ENCODE measurements at regions not wholly inside any gene's neighbourhood (a gene's known extent, or its start where the extent isn't known, plus 50 kb on each side); places are given as distances from the start of the nearest gene placed in this dataset.

GRCh38 chr3:1632128-1632527, 466.5 kb upstream of the CNTN4 start:
- DNase-seq: peak in 1 of 2 donors; percentile 32
- peak; percentile 100 for ATAC-seq

DNA sequence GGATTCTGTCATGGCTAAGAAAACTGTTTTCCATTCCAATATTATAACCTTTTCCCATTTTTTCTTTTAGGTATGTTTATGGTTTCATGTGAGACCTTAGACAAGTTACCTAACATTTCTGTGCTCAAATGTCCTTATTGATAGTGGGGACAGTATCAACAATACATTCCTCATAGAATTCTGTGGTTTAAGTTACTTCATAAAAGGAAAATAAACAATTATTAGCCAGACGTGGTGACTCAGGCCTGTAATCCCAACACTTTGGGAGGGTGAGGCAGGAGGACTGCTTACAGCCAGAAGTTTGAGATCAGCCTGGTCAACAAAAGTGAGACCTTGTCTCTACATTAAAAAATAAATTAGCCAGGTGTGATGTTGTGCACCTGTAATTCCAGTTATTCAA, 436.8 kb upstream of the CNTN4 start:
- intact Hi-C loops (cut with DNase I, micrococcal nuclease): no loop called here
- no peak for ATAC-seq

More at GRCh38 chr3:1632128-1632527, 466.5 kb upstream of the CNTN4 start:
- intact Hi-C loops (cut with DNase I, micrococcal nuclease): no loop called here

GRCh38 chr3:1664266-1664665, 434.4 kb upstream of the CNTN4 start:
- DNase-seq (no peak), ATAC-seq (no peak)
- intact Hi-C loops (cut with DNase I, micrococcal nuclease): no loop called here

More for the DNA sequence above, 436.8 kb upstream of the CNTN4 start:
- no peak for DNase-seq

GRCh38 chr3:1666865-1667264, 431.8 kb upstream of the CNTN4 start:
- no peak for DNase-seq
- no peak for ATAC-seq
- intact Hi-C loops (cut with DNase I, micrococcal nuclease): no loop called here

GRCh38 chr3:1677576-1678156, 421.0 kb upstream of the CNTN4 start:
- no peak for DNase-seq
- intact Hi-C loops (cut with DNase I, micrococcal nuclease): no loop called here
- ATAC-seq: no peak

DNA sequence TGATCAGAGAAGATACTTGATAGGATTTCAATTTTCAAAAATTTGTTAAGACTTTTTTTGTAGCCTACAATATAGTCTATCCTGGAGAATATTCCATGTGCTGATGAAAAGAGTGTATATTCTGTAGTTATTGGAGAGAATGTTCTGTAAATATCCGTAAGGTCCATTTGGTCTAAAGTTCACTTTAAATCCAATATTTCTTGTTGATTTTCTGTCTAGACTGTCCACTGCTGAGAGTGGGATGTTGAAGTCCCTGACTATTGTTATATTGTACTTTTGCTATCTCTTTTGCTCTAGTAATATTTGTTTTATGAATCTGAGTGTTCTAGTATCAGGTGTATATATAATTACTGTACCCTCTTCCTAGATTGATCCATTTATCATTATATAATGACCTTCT, 406.2 kb upstream of the CNTN4 start:
- ATAC-seq (no peak), DNase-seq (no peak)
- intact Hi-C loops (cut with DNase I, micrococcal nuclease): no loop called here

DNA sequence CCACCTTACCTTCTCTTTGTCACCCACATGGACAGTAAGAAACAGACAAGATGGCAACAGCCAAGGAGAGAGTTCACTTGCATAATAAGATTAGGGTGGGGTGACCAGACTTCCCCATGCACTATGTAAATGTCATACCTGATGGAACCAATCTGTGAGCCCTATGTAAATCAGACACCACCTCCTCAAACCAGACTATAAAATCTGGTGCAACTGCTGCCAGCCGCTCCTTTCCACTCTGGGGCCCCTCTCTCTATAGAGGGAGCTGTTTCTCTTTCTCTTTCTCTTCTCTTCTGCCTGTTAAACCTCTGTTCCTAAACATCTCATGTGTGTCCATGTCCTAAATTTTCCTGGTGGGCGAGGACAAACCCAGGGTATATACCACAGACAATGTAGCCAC, 405.5 kb upstream of the CNTN4 start:
- intact Hi-C loops (cut with DNase I, micrococcal nuclease): no loop called here
- DNase-seq: no peak
- ATAC-seq: no peak

DNA sequence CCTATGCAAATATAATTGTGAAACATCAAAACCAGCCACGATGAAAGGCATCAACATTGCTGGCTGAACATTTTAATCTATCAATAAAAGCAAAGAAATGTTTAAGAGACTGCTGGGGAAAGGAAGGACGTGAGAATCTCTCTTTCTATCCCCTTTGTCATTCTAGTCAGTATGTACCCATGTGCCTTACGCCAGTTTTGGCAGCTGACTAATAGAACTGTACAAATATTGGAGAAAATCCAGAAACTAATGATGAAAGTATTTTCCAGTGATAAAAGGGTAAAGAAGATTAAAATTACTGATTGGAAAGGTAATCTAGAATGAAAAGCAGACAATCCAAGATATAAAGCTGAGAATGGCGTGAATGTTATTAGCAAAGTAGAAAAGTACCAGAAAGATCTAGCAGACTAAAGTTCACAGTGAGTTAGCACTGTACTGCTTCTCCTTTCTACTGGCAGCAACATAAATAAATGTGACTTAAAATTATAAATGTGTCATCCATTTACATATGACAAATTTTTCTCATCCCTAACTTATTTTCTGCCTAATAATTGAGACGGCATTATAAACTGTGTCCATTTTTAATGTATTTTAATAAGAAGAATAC, 401.9 kb upstream of the CNTN4 start:
- DNase-seq: no peak
- intact Hi-C loops (cut with DNase I, micrococcal nuclease): no loop called here
- ATAC-seq: no peak

DNA sequence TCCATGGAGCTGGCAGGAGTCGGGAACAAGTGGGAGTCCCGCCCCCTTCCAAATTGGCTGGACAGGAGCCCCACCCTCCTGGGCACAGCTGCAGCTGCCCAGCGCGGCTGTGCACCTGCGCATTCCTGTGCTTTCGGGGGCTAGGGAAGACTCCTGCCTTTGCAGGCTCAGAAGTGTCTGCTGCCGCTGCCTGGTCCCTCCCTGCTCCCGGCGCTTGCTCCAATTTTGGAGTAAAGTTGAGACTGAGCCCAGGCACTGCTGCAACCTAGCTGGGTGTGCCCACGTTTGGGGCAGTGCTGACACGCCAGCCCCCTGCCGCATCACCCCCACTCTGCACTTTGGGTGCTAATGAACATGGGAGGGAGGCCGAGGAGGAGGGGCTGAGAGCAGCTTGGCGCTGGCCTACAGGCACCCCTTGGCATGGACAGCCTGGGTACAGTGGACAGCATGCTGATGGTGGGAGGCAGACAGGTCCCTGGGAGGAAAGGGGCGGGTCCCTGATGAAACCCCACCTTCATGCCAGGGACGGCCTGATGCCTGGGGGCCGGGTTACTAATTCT, 399.2 kb upstream of the CNTN4 start:
- intact Hi-C loops (cut with DNase I, micrococcal nuclease): no loop called here
- DNase-seq (no peak), ATAC-seq (no peak)

DNA sequence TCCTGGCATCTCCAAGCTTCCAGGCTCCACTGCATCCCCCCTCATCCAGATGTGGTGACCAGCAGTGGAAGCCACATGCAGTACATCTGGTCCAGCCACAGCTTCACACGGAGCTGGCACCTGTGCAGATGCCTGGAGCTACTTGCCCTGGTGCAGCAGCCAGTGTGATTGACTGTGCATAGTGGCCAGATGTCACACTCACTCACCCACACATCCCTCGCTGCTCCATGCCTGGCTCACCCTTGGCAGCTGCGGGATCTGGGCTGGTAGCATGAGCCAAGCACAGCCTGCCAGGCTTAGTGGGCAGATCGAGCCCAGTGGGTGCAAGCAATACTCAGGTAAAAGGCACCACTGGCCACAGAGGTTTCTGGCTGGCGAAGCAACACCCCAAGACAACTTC, 398.0 kb upstream of the CNTN4 start:
- ATAC-seq: no peak
- no peak for DNase-seq
- intact Hi-C loops (cut with DNase I, micrococcal nuclease): no loop called here

GRCh38 chr3:1703169-1703568, 395.5 kb upstream of the CNTN4 start:
- ATAC-seq: no peak
- DNase-seq: no peak
- intact Hi-C loops (cut with DNase I, micrococcal nuclease): no loop called here

GRCh38 chr3:1710663-1711062, 388.0 kb upstream of the CNTN4 start:
- DNase-seq (no peak), ATAC-seq (no peak)
- intact Hi-C loops (cut with DNase I, micrococcal nuclease): no loop called here

DNA sequence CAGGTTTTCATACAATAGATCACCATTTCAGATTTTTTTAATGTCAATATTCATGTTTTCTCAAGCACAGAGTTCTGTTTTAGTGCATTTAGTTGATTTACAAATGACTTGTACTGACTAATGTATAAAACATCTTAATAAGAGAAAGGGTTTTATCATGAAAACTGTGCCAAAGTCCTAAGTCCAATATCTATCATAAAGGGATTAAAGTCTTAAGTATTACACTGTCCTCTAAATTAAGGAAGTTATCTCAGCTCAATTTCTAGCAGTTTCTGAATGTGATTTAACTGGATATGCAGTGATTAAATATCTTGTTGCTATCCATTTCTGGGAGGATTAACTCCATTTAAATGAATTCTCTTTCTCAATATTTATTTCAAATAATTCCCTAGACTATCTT, 381.1 kb upstream of the CNTN4 start:
- intact Hi-C loops (cut with DNase I, micrococcal nuclease): no loop called here
- ATAC-seq (peak; percentile 77), DNase-seq (no peak)

- ATAC-seq (no peak), DNase-seq (no peak)
- intact Hi-C loops (cut with DNase I, micrococcal nuclease): no loop called here
Observed at GRCh38 chr3:1723726-1724125, 374.9 kb upstream of the CNTN4 start.

GRCh38 chr3:1726741-1727140, 371.9 kb upstream of the CNTN4 start:
- peak; percentile 85 for ATAC-seq
- peak in 1 of 2 donors; percentile 7 for DNase-seq
- intact Hi-C loops (cut with DNase I, micrococcal nuclease): no loop called here

DNA sequence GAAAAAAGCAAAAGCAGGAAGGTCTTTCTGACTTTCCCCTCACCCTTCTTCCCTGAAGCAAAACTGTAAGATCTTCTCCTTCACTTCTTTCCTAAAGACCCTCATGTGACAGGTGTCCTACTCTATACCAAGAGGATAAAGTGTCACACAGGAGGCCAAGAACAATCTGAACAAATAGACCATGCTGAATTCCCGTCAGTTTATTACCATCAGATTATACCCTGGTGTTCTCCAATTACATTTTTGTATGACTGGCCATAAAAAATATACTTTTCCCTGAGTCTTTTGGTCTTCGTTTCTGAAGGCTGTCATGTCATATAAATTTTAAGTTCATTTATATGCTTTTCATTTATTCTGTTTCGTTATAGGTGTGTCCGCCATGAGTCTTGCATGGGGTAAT, 371.4 kb upstream of the CNTN4 start:
- DNase-seq (no peak), ATAC-seq (peak; percentile 70)
- intact Hi-C loops (cut with DNase I, micrococcal nuclease): no loop called here

GRCh38 chr3:1728510-1728909, 370.2 kb upstream of the CNTN4 start:
- DNase-seq (no peak), ATAC-seq (peak; percentile 72)
- intact Hi-C loops (cut with DNase I, micrococcal nuclease): no loop called here

GRCh38 chr3:1734494-1735122, 364.1 kb upstream of the CNTN4 start:
- intact Hi-C loops (cut with DNase I, micrococcal nuclease): no loop called here
- ATAC-seq (no peak), DNase-seq (no peak)

GRCh38 chr3:1752205-1752604, 346.5 kb upstream of the CNTN4 start:
- DNase-seq (no peak), ATAC-seq (no peak)
- intact Hi-C loops (cut with DNase I, micrococcal nuclease): no loop called here

- DNase-seq (no peak), ATAC-seq (no peak)
- intact Hi-C loops (cut with DNase I, micrococcal nuclease): no loop called here
Observed at GRCh38 chr3:1766384-1766783, 332.3 kb upstream of the CNTN4 start.

Data from left colon (tissue), 2 donors.